ENCODE measurements at regions not wholly inside any gene's neighbourhood (a gene's known extent, or its start where the extent isn't known, plus 50 kb on each side); places are given as distances from the start of the nearest gene placed in this dataset.
"Not testable (repeated sequence)": the region's sequence is repeated elsewhere in the genome, so short reads cannot be mapped to it uniquely, and the experiment has no call there.

GRCh38 chr5:40353442-40353841, 326.3 kb upstream of the PTGER4 start:
- no peak for DNase-seq (ENCODE audit: low spot score)

DNA sequence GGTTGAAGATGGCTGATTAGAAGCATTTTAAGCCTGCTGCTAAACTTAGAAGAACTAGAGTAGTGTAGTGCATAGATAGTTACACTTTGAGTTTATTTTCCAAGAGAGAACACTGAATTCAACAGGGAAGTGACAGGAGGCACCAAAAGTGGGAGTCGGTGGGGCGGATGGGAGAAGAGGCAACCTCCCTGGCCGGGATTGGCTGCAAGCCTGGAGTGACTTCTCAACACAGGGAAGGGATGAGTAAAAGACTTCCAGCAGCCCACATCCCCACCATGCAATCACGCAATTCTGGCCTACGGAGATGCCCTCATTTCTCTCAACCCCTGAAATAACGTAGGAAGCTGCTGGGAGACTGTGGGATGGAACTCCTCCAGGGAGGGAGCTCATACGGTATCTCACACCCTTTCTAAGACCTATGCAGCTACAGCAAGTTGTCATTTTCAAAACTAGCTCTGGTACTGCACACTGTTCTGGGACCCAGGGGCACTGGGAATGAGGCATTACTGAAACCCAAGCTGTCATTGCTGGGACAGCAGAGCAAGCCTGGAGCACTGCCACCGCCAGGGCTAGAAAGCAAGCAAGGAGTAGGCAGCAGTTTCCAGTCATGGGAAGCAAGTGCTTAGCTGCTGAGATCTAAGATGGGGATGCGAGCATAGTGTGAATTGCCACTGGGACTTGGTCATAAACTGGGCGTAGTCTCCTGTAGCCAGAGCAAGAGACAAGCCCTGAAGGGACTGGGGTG, 331.6 kb upstream of the PTGER4 start:
- DNase-seq (ENCODE audit: low spot score) = no peak

DNA sequence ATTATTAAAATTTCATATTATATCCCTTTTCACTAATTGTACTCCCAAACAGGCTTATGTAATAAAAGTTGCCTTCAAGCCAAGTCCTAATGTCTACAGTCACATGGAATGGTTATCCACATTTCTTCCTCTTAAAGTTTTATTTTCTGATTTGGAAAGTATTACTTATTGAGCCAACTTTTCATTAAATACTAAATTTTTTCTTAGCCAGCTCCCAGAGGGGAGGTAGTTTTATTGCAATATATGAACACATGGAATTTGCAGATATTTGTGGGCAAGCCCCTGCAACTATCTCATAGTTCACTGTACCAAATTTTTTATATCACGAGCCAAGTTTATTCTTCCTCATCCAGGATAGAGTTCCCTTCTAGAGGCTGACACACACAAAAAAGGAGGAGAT, 332.8 kb upstream of the PTGER4 start:
- no peak for DNase-seq (ENCODE audit: low spot score)

- not testable (repeated sequence) for DNase-seq (ENCODE audit: low spot score)
Observed at GRCh38 chr5:40338434-40338833, 341.3 kb upstream of the PTGER4 start.

DNA sequence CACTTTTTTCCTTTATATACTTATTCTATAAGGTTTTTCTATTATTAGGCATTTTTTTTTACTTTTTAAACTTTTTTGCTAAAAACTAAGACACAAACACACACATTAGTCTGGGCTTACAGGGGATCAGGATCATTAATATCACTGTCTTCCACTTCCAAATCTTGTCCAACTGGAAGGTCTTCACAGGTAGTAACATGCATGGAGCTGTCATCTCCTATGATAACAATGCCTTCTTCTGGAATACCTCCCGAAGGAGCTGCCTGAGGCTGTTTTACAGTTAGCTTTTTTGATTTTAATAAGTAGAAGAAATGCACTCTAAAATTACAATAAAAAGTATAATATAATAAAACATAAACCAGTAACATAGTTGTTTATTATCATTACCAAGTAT, 345.5 kb upstream of the PTGER4 start:
- no peak for DNase-seq (ENCODE audit: low spot score)

DNA sequence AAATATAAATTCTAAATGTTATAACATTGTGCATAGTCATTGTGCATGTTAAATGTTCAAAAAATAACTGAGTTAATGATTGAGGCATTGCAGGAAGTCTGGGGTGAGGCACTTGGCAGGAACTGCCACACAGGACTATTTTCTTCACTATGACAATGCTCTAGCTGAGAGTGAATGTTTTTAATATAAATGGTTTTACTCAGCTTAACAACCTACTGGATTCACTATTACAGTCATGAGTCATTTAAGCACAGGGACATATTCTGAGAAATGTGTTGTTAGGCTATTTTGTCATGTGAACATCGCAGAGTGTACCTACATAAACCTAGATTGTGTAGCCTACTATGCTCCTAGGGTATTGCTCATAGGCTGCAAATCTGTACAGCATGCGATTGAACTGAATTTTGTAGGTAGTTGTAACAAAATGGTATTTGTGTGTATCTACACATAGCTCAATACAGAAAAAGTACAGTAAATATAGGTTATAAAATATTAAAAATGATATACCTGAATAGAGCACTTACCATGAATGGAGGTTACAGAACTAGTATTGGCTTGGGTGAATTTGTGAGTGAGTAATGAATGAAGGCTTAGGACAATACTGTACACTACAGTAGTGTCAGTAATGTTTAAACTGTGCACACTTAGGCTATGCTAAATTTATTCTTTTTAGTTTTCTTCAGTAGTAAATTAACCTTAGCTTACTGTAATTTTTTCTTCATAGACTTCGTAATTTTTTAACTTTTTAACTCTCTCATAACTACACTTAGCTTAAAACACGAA, 346.1 kb upstream of the PTGER4 start:
- DNase-seq (ENCODE audit: low spot score) = no peak

- no peak for DNase-seq (ENCODE audit: low spot score)
Observed at GRCh38 chr5:40332970-40333369, 346.7 kb upstream of the PTGER4 start.

DNA sequence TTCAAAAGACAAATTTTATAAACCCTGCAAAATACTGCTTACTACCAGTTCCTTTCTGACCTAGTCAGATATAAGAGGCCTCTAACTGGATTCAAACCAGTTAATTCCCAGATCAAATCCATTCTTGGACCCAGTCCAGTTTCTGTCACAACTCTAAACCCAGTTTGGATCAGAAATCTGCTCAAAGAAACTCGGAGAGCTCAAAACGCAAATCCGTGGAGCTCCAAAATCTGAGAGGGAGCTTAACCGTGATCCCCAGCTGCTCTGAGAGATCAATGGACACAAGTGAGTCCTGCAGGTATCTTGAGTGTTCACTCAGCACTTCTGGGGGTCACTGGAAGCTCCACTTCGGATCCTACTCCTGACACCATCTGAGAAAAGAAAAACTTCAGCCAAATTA, 348.1 kb upstream of the PTGER4 start:
- DNase-seq (ENCODE audit: low spot score) = no peak

- no peak for DNase-seq (ENCODE audit: low spot score)
Observed at GRCh38 chr5:40321514-40321913, 358.2 kb upstream of the PTGER4 start.

- no peak for DNase-seq (ENCODE audit: low spot score)
Observed at GRCh38 chr5:40318395-40318794, 361.3 kb upstream of the PTGER4 start.

GRCh38 chr5:40317023-40317422, 362.7 kb upstream of the PTGER4 start:
- DNase-seq (ENCODE audit: low spot score) = no peak

DNA sequence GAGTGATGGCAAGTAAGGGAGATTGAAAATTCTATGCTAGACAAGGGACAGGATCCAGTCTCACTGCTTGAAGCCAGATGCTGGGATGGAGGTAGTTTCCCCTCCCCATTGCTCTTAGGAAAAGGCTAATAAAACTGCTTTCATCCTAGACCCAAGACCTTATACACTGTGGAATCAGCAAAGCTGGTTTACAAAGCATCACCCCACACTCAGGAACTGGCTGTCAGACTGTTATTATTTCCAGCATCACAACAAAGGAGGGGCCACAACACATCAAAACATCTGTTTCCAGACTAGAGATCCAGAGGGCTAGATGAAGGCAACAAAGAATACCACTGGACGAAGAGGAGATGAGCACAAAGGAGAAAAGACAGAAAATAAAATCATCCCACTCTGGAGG, 364.6 kb upstream of the PTGER4 start:
- DNase-seq (ENCODE audit: low spot score) = no peak

GRCh38 chr5:40314275-40314674, 365.4 kb upstream of the PTGER4 start:
- no peak for DNase-seq (ENCODE audit: low spot score)

- no peak for DNase-seq (ENCODE audit: low spot score)
Observed at GRCh38 chr5:40312205-40312604, 367.5 kb upstream of the PTGER4 start.

GRCh38 chr5:40309851-40310250, 369.9 kb upstream of the PTGER4 start:
- no peak for DNase-seq (ENCODE audit: low spot score)

GRCh38 chr5:40308867-40309266, 370.8 kb upstream of the PTGER4 start:
- DNase-seq (ENCODE audit: low spot score) = no peak

GRCh38 chr5:40307920-40308319, 371.8 kb upstream of the PTGER4 start:
- no peak for DNase-seq (ENCODE audit: low spot score)

GRCh38 chr5:40306869-40307487, 372.7 kb upstream of the PTGER4 start:
- DNase-seq (ENCODE audit: low spot score) = no peak

DNA sequence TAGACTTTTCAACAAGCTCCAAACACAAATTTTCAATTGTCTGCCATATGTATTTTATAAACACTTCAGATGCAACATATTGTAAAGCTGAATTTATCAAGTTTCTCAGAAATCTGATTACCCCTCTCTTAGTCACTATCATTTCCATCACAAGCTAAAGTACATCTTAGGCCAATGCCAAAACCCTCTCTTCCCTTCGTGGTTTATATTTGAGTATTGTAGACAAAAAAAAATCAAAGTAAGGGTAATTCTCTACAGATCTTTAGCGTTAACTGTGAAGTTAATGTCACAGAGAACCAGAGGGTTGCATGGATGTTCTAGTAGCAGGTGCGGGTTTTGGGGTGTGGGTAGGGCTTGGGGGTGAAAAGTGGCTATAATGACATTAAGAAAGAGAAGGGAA, 387.7 kb upstream of the PTGER4 start:
- no peak for DNase-seq (ENCODE audit: low spot score)

DNA sequence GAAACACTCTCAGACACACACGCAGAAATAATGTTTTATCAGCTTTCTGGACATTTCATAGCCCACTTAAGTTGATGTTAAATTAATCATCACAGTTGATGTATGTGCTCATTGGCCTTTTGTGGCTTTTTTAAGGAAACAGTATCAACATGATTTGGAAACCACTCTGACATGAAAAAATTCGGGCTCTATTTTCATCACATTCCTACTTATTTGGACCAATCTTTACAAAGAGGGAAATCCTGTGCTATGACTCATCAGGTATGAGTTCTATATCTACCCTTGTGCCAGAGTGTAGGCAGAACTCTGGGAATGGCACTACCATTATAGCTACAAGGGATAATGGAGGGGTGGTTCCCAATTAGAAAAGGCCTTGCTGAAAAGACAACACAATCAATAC, 388.4 kb upstream of the PTGER4 start:
- DNase-seq (ENCODE audit: low spot score) = no peak

GRCh38 chr5:40288800-40289485, 390.8 kb upstream of the PTGER4 start:
- no peak for DNase-seq (ENCODE audit: low spot score)

- no peak for DNase-seq (ENCODE audit: low spot score)
Observed at GRCh38 chr5:40284863-40285262, 394.9 kb upstream of the PTGER4 start.

Measured in mucosa of gallbladder (tissue), 1 donor.